ENCODE measurements at regions not wholly inside any gene's neighbourhood (a gene's known extent, or its start where the extent isn't known, plus 50 kb on each side); places are given as distances from the start of the nearest gene placed in this dataset.

DNA sequence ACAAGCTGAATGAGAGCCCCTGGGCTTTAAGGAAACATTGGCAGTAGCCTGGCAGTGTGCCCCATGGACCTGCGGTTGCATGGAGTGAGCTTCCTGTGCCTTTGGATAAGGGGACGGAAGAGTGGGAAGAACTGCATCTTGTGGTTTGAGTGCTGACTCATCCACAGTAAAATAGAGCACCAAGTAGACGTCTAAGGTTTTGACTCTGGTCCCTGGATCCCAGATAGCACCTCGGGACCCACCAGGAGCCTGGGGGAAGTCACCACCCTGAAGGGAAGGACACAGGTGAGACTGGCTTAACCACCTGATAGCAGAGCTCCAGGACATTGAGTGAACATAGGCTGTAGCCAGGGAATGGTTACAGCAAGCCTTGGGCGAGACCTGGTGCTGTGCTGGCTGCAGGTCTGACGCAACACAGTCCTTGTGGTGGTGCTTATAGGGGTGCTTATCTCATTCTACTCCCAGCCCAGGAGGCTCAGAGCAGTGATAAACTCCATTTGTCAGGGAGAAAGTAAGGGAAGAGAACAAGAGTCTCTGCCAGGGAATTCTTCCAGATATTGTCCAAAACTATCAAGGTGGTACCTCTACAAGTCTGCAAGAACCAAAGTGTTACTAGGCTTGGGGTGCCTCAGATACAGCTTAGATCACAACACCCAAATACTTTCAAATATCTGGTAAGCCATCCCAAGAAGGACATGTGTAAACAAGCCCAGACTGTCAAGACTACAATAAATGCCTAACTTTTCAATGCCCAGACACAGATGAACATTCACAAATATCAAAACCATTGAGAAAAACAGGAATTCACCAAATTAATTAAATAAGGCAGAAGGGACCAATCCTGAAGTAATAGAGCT is 123.6 kb upstream of the TET2 start:
- Mint-ChIP-seq H3K4me3 (no peak overlapping the region), H3K27me3 (peaks cover 4% of the 10 kb centered on the region)
- POLR2A ChIA-PET = no interaction called here

DNA sequence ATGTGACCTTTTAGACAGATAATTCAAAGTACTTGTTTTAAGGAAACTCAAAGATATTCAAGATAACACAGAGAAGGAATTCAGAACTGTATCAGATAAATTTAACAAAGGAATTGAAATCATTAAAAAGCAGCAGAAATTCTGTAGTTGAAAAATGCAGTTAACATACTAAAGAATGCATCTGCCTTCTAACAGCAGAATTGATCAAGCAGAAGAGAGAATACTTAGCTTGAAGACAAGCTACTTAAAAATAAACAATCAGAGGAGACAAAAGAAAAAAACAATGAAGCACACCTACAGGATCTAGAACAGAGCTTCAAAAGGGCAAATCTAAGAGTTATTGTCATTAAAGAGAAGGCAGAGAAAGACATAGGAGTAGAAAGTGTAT is 123.0 kb upstream of the TET2 start:
- H3K9me3 Mint-ChIP-seq = peaks cover 5% of the 10 kb centered on the region
- ChIA-PET CTCF (no interaction called here), POLR2A (no interaction called here)
- no peaks in the 10 kb centered on the region for H3K4me1 Mint-ChIP-seq
- no peak overlapping the region for H3K27ac Mint-ChIP-seq
- no peak overlapping the region for H3K4me3 Mint-ChIP-seq
- no peaks in the 10 kb centered on the region for H3K36me3 Mint-ChIP-seq (ENCODE audit: low read depth)
- peaks cover 4% of the 10 kb centered on the region for H3K27me3 Mint-ChIP-seq
- DNase-seq = no peak

More for the DNA sequence above, 123.6 kb upstream of the TET2 start:
- no peaks in the 10 kb centered on the region for H3K36me3 Mint-ChIP-seq (ENCODE audit: low read depth)
- no peak for DNase-seq
- peaks cover 5% of the 10 kb centered on the region for H3K9me3 Mint-ChIP-seq
- H3K27ac Mint-ChIP-seq = no peak overlapping the region
- no peaks in the 10 kb centered on the region for H3K4me1 Mint-ChIP-seq
- CTCF ChIA-PET = no interaction called here

DNA sequence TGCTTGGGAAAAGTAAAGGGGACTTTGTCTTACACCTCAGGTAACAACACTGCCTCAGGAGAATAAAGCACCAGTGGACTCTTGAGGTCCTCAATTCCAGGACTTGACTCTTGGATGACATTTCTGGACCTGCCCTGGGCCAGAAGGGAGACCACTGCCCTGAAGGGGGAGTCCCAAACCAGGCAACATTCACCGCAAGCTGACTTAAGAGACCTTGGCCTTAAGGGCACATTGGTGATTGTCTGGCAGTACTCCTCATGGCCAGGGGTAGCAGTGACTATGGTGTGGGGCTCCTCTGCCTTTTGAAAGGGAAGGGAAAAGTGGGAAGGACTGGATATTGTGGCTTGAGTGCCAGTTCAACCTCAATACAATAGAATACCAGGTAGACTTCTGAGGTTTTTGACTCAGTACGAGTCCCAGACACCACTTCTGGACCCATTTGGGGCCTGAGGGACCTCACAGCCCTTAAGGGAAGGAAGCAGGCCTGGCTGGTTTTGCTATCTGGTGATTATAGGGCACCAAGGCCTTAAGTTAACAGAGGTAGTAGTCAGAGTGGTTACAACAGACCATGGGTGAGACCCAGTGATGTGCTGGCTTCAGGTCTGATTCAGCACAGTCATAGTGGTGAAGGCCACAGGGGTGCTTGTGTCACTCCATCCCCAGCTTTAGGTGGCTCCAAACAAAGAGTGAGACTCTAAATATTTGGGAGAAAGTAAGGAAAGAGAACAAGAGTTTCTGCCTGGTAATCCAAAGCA is 121.2 kb upstream of the TET2 start:
- H3K4me1 Mint-ChIP-seq = no peaks in the 10 kb centered on the region
- no peaks in the 10 kb centered on the region for H3K36me3 Mint-ChIP-seq (ENCODE audit: low read depth)
- H3K27me3 Mint-ChIP-seq = peaks cover 6% of the 10 kb centered on the region
- no peak overlapping the region for H3K27ac Mint-ChIP-seq
- CTCF ChIA-PET = no interaction called here
- POLR2A ChIA-PET = no interaction called here
- H3K9me3 Mint-ChIP-seq = peaks cover 5% of the 10 kb centered on the region
- DNase-seq = no peak
- no peak overlapping the region for H3K4me3 Mint-ChIP-seq

DNA sequence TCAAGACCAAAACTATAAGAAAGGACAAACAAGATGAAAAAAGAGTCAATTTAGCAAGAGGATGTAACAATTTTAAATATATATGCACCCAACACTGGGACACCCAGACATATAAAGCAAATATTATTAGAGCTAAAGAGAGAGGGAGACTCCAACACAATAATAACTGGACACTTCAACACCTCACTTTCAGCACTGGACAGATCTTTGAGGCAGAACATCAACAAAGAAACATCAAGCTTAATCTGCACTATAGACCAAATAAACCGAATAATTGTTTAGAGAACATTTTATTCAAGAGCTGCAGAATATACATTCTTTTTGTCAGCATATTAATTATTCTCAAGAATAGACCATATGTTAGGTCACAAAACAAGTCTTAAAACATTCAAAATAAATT is 109.7 kb upstream of the TET2 start:
- Mint-ChIP-seq H3K4me3 (no peak overlapping the region), H3K4me1 (no peaks in the 10 kb centered on the region), H3K27ac (no peak overlapping the region), H3K36me3 (ENCODE audit: low read depth) (no peaks in the 10 kb centered on the region), H3K9me3 (no peaks in the 10 kb centered on the region), H3K27me3 (peaks cover 5% of the 10 kb centered on the region)
- ChIA-PET POLR2A (no interaction called here), CTCF (no interaction called here)
- DNase-seq = no peak

DNA sequence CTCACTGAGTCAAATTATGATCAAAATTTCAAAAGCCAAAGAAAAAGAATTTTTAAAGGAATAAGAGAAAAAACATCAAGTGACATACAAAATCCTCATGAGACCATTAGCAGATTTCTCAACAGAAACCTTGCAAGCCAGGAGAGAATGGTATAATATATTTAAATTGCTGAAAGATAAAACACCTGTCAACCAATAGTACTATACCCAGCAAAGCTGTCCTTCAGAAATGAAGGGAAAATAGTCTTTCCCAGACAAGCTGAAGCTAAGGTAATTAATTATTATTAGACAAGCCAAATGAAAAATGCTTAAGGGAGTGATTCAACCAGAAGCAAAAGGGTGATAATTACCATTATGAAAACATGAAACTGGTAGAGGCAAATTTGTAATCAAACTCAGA is 104.2 kb upstream of the TET2 start:
- H3K4me3 Mint-ChIP-seq = no peak overlapping the region
- H3K27ac Mint-ChIP-seq = no peak overlapping the region
- CTCF ChIA-PET = no interaction called here
- H3K36me3 Mint-ChIP-seq (ENCODE audit: low read depth) = no peaks in the 10 kb centered on the region
- POLR2A ChIA-PET = no interaction called here
- H3K9me3 Mint-ChIP-seq = peaks cover 2% of the 10 kb centered on the region
- no peaks in the 10 kb centered on the region for H3K27me3 Mint-ChIP-seq
- no peak for DNase-seq
- no peaks in the 10 kb centered on the region for H3K4me1 Mint-ChIP-seq

- H3K4me1 Mint-ChIP-seq = no peaks in the 10 kb centered on the region
- ChIA-PET CTCF (no interaction called here), POLR2A (no interaction called here)
- H3K36me3 Mint-ChIP-seq (ENCODE audit: low read depth) = peaks cover 4% of the 10 kb centered on the region
- H3K9me3 Mint-ChIP-seq = peaks cover 7% of the 10 kb centered on the region
- no peak overlapping the region for H3K4me3 Mint-ChIP-seq
- DNase-seq = no peak
- no peak overlapping the region for H3K27ac Mint-ChIP-seq
- peaks cover 5% of the 10 kb centered on the region for H3K27me3 Mint-ChIP-seq
Observed at GRCh38 chr4:105050896-105051295, 95.8 kb upstream of the TET2 start.

- H3K9me3 Mint-ChIP-seq = peaks cover 5% of the 10 kb centered on the region
- peaks cover 35% of the 10 kb centered on the region for H3K4me1 Mint-ChIP-seq
- ChIA-PET POLR2A (no interaction called here), CTCF (no interaction called here)
- DNase-seq = no peak
- peaks cover 2% of the 10 kb centered on the region for H3K36me3 Mint-ChIP-seq (ENCODE audit: low read depth)
- H3K27ac Mint-ChIP-seq = no peak overlapping the region
- H3K4me3 Mint-ChIP-seq = no peak overlapping the region
- peaks cover 3% of the 10 kb centered on the region for H3K27me3 Mint-ChIP-seq
Observed at GRCh38 chr4:105057370-105058105, 89.1 kb upstream of the TET2 start.

- H3K27ac Mint-ChIP-seq = no peak overlapping the region
- CTCF ChIA-PET = no interaction called here
Observed at GRCh38 chr4:105058177-105058812, 88.4 kb upstream of the TET2 start.

DNA sequence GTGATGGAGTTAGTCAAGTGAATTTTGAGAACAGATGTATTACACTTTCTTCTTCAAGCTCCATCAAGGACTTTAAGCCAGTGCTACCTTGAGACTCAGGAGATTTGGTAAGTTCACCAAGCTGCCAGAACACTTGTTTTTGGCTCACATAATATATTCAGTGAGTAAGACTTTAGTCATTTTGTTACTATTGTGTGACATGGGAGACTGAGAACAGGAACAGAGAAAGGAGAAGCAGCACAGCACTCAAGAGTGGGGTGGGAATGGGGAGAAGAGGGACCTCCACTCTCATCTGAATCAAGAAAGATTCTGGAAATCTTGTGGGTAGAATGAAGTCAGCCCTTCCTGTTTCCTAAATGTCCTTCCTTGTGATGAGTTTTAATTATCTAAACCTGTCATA is 87.3 kb upstream of the TET2 start:
- no peak for DNase-seq
- Mint-ChIP-seq H3K9me3 (peaks cover 2% of the 10 kb centered on the region), H3K27ac (no peak overlapping the region), H3K36me3 (ENCODE audit: low read depth) (no peaks in the 10 kb centered on the region), H3K27me3 (peaks cover 3% of the 10 kb centered on the region), H3K4me3 (no peak overlapping the region), H3K4me1 (peaks cover 35% of the 10 kb centered on the region)
- CTCF ChIA-PET = no interaction called here
- POLR2A ChIA-PET = no interaction called here

More at GRCh38 chr4:105058177-105058812, 88.4 kb upstream of the TET2 start:
- Mint-ChIP-seq H3K9me3 (peaks cover 2% of the 10 kb centered on the region), H3K27me3 (peaks cover 3% of the 10 kb centered on the region), H3K4me1 (peaks cover 35% of the 10 kb centered on the region), H3K36me3 (ENCODE audit: low read depth) (no peaks in the 10 kb centered on the region), H3K4me3 (no peak overlapping the region)
- no peak for DNase-seq
- POLR2A ChIA-PET = no interaction called here

GRCh38 chr4:105060628-105061027 is 86.0 kb upstream of the TET2 start:
- Mint-ChIP-seq H3K27me3 (no peaks in the 10 kb centered on the region), H3K9me3 (peaks cover 2% of the 10 kb centered on the region), H3K36me3 (ENCODE audit: low read depth) (no peaks in the 10 kb centered on the region), H3K27ac (peak overlapping the region; percentile 29), H3K4me1 (peaks cover 35% of the 10 kb centered on the region), H3K4me3 (no peak overlapping the region)
- ChIA-PET POLR2A (no interaction called here), CTCF (no interaction called here)
- no peak for DNase-seq

GRCh38 chr4:105061136-105061696 is 85.5 kb upstream of the TET2 start:
- H3K4me1 Mint-ChIP-seq = peaks cover 35% of the 10 kb centered on the region
- peak overlapping the region; percentile 70 for H3K27ac Mint-ChIP-seq
- H3K9me3 Mint-ChIP-seq = peaks cover under 1% of the 10 kb centered on the region
- H3K36me3 Mint-ChIP-seq (ENCODE audit: low read depth) = no peaks in the 10 kb centered on the region
- H3K4me3 Mint-ChIP-seq = peak overlapping the region; percentile 12
- peak; percentile 45 for DNase-seq
- ChIA-PET CTCF (no interaction called here), POLR2A (no interaction called here)
- H3K27me3 Mint-ChIP-seq = no peaks in the 10 kb centered on the region

DNA sequence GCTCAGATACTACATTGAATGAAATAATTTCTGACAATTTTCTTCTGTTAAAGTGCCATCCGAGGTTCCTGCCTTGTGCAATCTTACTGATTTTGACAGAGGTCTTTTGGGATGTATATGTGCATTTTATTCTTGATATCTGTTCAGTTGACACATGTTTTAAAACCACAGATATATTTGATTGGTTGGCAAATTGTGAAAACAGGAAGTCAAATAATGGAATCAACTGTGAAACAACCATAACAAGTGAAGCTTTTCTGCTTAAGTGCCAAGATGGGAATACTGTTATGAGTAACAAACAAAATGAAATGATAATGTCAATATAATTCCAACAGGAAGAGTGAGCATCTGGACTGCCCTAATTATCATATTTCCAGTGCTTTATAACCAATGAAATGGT is 84.9 kb upstream of the TET2 start:
- H3K27ac Mint-ChIP-seq = peak overlapping the region; percentile 70
- POLR2A ChIA-PET = no interaction called here
- no peaks in the 10 kb centered on the region for H3K36me3 Mint-ChIP-seq (ENCODE audit: low read depth)
- H3K9me3 Mint-ChIP-seq = no peaks in the 10 kb centered on the region
- DNase-seq = no peak
- H3K4me3 Mint-ChIP-seq = no peak overlapping the region
- CTCF ChIA-PET = no interaction called here
- H3K27me3 Mint-ChIP-seq = no peaks in the 10 kb centered on the region
- H3K4me1 Mint-ChIP-seq = peaks cover 35% of the 10 kb centered on the region

- no peaks in the 10 kb centered on the region for H3K36me3 Mint-ChIP-seq (ENCODE audit: low read depth)
- H3K27ac Mint-ChIP-seq = no peak overlapping the region
- peaks cover 6% of the 10 kb centered on the region for H3K4me1 Mint-ChIP-seq
- H3K27me3 Mint-ChIP-seq = peaks cover 12% of the 10 kb centered on the region
- no peak for DNase-seq
- POLR2A ChIA-PET = no interaction called here
- CTCF ChIA-PET = no interaction called here
- no peak overlapping the region for H3K4me3 Mint-ChIP-seq
- no peaks in the 10 kb centered on the region for H3K9me3 Mint-ChIP-seq
Observed at GRCh38 chr4:105066401-105066800, 80.3 kb upstream of the TET2 start.

Data from activated CD4-positive, alpha-beta memory T cell treated with anti-CD3 and anti-CD28 coated beads, Interleukin-2, amount 10 ng/mL, durations not matched to agents 7 days and 5 days (primary cell).